GM19035 (cell line): ENCODE measurements at regions not wholly inside any gene's neighbourhood (a gene's known extent, or its start where the extent isn't known, plus 50 kb on each side); places are given as distances from the start of the nearest gene placed in this dataset.
A peak's percentile ranks its signal among the peaks of the same experiment; 100 is the strongest.
"Not testable (repeated sequence)": the region's sequence is repeated elsewhere in the genome, so short reads cannot be mapped to it uniquely, and the experiment has no call there.

Experiments
- ATAC-seq: cut with Tn5 transposase; IDR thresholded peaks from one replicate; pipeline ENCODE4 v1.9.1; 2021; ENCODE audit not compliant: unreplicated experiment

DNA sequence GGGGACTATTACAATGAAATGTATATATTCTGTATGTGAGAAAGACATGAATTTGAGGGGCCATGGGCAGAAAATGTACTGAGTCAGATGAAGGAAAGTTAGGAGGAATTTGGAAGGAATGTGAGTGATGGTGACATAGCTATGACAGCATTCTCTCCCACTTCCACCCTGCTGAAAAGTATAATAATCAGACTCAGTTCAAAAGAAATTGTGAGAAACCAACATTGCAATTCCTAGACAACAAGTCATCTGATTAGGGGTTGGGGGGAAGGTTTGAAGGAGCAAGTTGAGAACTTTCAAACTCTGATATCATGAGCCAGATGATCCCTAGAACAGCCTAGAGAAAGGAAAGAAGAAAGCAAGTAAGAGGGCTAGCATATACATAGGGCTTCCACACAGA, 370.6 kb downstream of the DMRTA1 start:
- no peak for ATAC-seq

DNA sequence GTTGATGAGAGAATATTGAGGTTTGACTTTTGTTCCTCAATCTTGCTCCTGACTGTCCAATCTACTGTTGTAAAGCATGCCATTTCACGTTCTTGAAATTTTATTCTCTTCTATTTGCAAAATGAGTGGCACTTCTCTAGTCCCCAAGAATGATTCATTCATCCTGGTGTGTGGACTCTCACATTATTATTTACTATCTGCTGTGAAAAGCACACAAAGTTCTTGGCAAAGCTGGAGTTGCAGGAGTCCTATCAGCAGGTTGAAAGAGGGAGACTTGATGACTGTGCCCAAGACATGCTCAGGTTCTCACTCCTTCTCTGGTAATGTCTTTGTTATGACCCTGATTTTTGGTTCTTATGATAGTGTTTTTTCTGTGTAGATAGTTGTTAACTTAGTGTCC, 382.6 kb downstream of the DMRTA1 start:
- ATAC-seq = no peak

DNA sequence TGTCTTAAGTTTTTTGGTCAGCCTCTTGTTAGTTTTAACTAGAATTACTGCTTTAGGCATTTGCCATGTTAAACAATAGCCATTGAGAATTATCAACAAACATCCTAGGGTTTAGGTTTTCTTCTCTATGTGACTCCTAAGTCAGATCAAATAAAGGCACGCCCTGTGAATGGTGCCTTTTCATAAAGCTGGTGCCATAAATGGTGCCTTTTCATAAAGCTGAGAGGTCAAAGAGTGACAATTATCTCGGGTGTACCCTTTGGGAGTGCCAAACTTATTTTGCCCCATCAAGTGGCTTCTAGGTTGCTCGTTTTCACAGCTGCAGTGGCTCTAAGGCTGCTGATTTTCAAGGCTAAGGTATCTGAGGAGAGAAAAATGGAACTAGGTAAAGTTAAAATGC, 391.6 kb downstream of the DMRTA1 start:
- ATAC-seq = no peak

DNA sequence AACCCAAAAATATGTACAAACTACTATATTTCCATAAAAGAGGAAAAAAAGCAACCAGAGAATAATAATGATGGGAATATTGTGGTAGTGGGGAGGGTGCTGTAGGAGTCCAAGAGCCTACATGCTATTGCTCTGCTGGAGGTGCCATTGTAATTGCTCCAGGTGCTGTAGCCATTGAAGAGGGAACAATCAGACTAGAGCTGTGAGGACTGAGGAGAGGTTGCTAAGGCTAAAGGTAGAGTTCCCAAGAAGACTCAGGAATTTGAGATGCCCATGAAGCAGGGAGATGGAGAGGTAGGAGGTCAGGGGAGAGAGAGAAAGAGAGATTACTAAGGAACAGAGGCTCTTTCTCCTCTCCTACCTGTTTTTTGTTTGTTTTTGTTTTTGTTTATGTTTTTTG, 394.0 kb downstream of the DMRTA1 start:
- ATAC-seq = no peak

DNA sequence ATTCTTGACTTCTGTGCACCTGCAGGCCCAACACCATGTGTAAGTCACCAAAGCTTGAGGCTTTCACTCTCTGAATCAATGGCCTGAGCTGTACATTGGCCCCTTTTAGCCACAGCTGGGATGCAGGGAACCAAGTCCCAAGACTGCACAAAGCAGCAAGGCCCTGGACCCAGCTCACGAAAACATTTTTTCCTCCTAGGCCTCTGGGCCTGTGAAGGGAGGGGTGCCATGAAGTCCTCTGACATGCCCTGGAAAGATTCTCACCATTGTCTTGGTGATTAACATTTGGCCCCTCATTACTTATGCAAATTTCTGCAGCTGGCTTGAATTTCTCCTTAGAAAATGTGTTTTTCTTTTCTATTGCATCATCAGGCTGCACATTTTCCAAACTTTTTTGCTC, 398.6 kb downstream of the DMRTA1 start:
- not testable (repeated sequence) for ATAC-seq

DNA sequence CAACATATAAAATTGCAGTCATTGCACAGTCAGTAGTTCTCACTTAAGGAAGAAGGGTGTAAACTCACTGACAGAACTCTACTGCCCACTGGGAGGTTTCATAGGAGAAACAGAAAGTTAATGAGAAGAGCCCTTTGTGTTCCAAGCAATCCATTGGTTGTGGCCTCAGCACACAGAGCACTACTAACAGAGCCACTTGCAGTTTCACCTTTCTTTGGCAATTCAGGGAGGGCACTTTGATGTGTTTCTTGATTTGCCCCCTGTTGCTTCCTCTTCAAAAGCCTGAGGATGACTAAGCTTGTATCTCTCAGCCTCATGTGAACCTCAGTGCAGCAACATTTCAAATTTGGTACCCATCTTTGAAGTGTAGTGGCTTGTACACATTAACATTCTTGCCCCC, 409.4 kb downstream of the DMRTA1 start:
- no peak for ATAC-seq

DNA sequence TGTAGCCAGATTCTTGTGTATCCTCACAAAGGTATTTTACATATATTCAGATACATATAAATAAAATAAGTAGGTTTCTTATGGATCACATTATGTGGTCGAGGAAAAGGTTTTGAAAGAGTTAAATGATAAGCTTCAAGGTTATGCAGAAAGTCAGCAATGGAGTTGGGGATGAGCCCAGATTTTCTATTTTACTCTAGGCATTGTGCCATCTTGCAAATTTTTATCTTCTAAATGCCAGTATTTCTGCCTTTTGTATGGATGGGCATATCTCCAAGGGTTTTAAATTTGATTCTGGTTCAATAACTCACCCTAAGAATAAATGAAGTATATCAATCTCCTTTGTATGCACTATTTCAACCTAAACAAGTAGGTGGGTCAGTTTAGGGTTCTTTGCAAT, 410.7 kb downstream of the DMRTA1 start:
- no peak for ATAC-seq

DNA sequence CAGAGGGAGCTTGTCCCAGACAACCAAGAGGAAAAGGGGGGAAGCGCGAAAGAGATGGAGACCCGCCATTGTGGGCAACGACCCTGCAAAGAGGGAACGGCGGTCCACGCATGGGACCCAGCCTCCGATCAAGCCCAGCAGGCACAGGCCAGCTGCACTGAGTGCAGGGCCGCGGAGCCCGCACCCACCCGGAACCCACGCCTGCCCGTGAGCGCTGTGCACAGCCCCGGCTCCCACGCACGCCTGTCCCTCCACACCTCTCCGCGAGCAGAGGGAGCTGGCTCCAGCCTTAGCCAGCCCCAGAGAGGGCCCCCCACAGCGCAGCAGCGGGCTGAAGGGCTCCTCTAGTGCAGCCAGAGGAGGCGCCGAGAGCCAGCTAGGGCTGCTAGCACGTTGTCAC, 416.5 kb downstream of the DMRTA1 start:
- ATAC-seq = no peak

DNA sequence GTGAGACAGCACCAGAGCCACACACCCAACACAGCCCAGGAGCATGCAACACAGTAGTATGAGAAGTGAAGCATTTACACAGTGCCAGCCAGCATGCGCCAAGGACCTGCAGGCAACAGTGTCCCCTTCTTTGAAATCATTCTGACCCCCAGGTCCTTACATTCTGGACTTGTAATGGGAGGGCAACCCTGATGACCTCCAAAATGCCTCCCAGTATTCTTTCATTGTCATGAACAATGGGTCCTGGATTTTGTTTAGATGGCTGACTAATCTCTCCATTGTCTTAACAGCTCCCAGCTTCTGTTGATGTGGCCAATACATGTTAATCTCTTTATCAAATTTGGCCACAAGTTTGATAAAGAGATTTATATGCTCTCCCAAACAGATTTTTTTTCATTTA, 417.1 kb downstream of the DMRTA1 start:
- no peak for ATAC-seq

DNA sequence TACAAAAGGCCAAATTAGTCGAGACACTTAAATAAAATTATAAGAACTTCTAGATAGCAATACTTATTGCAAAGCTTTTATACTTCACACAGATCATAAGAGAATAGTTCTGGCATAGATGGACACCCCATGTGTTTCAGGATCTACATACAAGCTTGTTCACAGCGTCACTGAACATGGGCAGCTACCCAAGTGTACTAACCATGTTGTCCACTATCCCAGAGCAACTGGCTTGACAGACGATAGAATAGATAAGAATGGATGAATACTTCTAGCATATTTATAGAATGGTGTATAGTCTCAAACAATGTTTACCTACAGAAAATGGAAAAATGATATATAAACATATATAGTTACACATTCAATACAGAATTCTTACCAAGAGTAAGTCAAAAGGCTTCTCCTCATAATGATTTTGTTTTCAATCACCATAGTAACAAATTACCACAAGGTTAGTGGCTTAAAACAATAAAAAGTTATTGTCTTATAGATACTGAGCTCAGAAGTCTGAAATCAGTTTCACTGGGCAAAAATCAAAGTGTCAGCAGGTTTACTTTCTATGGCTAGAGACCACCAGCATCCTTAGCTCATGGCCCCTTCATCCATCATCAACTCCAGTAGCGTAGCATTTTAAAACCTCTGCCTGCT, 446.7 kb downstream of the DMRTA1 start:
- no peak for ATAC-seq

DNA sequence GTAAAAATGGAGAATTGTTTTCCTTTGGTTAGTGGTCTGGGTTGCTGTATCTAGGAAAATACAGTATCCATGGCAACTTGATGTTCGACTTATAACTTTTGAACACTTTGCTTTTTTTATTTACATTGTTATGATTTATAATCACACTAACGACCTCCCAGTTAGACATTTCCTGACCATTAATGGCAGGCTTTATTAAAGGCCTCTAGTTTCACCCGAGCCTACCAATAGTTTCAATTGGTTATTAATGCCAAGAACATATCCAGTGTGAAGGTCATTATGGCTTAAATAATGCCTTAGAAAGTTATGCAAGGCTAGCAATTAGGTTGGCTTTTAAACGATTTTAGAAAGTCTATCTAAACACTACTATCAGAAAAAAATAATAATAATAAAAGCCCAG, 452.0 kb downstream of the DMRTA1 start:
- ATAC-seq = no peak

DNA sequence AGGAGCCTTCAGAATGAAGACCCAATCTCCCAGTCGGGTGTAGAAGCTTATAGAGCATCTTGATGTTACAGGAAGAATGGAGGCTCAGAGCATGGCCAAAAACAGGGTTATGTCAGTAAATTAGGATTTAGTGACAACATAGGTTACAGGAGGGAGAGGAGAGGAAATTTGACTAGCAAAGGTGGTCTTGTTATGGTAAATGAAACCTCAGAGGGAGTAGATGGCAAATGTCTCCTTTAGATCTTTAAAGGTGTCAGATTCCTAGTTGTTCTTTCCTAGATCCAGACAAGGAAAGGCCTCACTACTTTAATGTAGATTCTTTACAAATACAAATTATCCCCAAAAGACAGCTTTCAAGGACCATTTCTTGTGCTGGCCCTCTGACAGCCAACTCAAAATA, 465.0 kb downstream of the DMRTA1 start:
- no peak for ATAC-seq

DNA sequence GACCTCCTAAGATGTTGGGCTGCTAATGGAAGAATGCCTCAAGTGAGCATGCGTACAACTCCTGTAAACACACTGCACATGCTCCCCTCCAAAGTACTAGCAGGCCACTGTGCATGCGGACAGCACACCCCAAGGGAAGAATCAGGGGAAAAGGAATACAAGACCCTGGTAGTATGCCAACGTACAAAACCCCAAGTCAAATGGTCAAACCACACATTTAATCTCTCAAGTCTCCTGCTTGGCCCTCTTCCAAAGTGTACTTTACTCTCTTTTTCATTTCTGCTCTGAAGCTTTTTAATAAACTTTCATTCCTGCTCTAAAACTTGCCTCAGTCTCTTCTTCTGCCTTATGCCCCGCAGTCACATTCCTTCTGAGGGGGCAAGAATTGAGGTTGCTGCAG, 466.4 kb downstream of the DMRTA1 start:
- no peak for ATAC-seq

DNA sequence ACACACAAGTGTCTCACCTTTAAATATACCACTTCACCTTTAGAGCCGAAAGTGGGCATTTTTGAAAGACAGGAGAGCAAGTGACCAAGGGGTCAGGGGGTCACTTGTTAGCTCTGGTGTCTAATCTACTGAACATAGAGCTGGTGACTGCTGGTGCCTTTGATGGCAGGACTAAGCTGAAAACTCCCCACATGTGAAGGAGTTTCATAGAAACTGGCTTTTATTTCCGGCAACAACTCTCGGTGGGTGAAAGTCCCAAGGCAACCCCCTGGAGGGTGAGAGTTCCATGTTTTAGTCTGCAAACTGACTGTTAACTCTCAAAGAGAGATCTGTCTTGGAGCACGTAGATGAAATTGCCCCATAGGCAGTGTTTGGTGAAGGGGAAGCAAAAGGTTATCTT, 466.9 kb downstream of the DMRTA1 start:
- peak; percentile 59 for ATAC-seq

DNA sequence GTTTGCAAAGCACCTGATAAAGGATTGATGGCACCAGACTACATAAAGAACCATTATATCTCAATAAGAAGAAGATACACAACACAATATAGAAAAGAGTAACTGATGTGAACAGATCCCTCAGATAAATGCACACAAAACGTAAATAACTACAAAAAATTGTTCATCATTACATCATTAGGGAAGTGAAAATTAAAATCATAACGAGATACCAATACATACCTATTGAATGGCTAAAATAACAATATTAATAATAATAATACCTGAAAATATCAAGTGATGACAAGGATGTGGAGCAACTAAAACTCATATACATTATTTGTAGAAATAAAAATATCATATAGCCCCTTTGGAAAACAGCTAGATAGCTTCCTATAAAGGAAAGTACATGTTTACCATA, 469.5 kb downstream of the DMRTA1 start:
- ATAC-seq = no peak

DNA sequence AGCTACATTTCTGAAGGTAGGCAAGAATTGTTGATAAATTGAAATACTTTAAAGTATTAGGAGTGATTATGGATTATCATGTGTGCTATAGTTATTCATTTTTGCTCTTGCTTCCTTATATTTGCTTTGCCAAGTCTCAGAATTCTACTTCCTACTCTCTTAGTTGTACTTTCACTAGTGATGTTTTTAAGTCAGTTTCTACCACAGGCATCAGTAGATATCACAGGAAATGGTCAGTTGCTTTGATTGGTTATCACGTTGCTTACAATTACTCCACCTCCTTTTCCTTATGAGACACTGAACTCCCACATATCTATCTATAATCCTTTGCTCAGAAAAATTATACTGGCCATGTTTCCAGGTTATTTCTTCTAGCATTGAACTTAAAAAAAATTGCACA, 472.8 kb downstream of the DMRTA1 start:
- ATAC-seq = no peak

DNA sequence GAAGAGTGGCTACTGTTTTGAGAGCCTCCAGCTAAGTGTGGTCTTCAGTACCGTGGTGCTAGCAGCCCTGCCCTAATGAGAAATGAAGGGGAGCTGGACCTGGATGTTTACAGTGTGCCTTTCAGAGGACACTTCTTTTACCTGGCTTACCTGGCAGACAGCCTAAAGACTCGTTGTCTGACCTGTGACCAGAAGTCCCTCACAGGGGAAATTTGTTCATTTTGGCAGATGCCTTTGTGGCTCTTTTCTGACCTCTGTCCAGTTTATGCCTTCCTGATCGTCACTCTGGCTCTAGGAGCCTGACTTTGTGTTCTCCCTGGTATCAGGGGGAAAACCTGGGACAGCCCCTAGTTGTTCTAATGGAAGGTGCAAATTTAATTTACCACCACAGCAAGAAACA, 475.1 kb downstream of the DMRTA1 start:
- no peak for ATAC-seq

DNA sequence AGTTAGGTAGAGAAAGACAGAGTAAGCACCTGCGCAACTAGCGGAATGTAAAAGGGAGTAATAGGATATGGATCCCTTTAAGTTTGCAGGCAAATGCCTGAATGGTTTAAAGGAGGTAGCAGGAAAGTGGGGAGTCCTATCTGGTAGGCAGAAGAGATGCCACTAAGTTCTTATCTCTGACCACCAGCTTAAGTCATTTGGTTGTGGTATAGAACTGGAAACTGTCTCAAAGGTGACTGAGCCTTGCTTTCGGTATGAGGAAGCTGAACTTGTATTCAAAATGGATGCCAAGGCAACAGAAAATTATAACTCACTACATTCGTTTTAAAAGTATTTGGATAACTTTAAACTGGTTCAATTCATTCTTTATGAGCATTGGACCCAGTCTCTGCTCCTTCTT, 475.6 kb downstream of the DMRTA1 start:
- ATAC-seq = no peak

DNA sequence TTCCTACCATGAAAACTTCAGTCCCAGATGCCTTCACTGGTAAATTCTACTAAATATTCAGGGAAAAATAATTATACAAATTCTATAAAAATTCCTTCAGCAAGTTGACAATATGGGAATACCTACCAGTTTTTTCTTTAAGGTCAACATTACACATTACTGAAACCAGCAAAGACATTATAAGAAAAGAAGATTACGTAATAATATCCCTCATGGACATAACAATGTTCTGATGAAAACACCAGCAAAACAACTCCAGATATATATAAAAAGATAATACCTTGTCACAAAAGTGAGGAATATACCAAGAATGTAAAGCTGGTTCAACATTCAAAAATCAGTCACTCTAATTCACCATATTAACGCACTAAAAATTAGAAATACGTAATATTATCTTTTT, 507.9 kb downstream of the DMRTA1 start:
- ATAC-seq = no peak

DNA sequence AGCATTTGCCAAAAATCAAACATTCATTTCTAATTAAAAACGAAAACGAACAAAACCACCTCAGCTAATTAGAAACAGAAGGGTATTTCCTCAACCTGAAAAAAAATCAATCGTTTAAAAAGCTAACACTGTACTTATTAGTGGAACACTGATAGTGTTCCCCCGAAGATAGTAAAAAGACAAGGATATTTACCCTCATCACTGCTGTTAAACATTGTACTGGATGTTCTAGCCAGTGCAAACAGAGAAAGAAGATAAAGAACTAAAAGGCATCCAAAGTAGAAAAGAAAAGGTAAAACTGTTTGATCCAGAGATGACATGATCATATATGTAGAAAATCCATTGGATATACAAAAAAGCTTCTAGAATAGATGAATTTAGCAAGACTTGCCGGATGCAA, 508.3 kb downstream of the DMRTA1 start:
- no peak for ATAC-seq

DNA sequence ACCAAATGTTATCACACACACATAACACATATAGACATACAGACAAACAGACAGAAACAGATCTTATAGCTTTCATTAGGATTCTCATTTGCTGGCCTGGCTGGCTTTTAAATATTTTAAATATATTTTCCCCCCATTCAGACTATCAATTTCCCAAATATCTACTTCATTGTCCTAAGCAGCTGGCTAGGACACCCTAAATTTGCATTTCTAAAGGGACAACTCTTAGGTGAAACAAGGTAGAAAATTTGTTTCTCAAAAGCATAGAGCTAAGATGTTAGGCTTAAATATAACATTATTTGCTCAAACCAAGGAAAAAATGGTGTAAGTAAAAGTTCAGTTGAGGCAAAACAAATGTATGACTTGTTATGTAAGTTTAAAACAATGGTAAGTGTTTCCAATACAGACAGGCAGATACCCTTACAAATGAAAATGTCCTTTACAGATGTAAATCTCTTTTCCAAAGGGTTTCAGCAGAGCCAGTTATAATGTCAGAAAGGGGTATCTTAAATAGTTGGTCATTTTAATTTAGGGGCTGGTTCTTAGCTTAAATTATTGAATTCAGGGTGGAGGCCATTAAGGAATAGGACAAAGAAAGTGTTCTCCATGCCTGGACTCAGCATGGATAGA, 522.8 kb downstream of the DMRTA1 start:
- ATAC-seq = no peak

DNA sequence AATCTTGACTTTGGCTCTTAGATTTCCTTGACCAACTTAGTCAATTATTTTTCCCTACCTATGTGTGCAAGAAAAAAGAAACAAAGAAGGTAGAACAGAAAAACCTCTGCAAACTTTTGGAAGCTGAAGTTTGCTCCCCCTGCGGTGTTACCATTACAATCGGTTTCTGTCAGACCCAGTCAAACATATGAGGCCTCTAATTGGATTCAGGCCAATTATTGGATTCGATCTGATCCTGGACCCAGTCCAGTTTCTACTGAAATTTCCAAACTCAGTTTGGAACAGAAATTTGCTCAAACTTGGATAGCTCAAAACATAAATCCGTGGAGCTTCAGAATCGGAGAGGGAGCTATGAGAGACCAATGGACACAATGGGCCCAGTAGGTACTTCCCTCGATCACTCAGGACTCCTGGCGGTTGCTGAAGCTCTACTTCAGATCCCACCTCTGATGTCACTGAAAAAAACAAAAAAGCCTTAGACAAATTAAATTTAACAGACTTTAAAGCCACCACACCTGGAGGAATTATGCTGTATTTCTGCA, 523.9 kb downstream of the DMRTA1 start:
- no peak for ATAC-seq

DNA sequence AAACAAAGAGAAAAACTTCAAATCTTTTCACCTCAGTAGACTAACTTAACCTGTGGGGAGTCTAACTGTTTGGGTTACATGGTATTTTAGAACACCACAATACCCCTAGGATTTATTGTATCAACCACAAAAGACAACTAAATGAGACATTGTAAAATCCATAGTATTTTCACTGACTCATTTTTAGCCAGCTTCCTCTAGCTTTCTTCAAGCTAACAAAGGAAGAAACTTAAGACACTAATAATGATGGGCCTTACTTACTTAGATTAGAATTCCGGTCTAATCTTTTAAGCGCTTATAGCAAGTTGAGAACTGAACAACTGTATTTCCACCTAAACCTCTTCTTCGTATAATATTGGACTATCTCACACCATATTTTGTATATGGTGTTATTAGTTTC, 529.3 kb downstream of the DMRTA1 start:
- ATAC-seq = no peak
